MCF 10A (cell line): ENCODE measurements at regions not wholly inside any gene's neighbourhood (a gene's known extent, or its start where the extent isn't known, plus 50 kb on each side); places are given as distances from the start of the nearest gene placed in this dataset.

Experiments
- BruUV-seq: library from RNA; stranded (reverse); fragments of 400-500 nt; replicated peaks from 2 replicates; lab custom pipeline; 2021; lab: Mats Ljungman, UMichigan
- CTCF ChIA-PET: fragments of 300-600 bp; sonication (Branson Sonifier 250); formaldehyde crosslinking; extraction: SDS; loops from one replicate; lab custom pipeline; 2021; ENCODE audit warnings: antibody characterized with exemption, inconsistent platforms; lab: Yijun Ruan, JAX
- POLR2A ChIA-PET: fragments of 300-600, 350-650 bp; sonication (Branson Sonifier 250); formaldehyde crosslinking; extraction: SDS; loops from one replicate; lab custom pipeline; 2020; ENCODE audit warnings: antibody characterized with exemption, inconsistent platforms; lab: Yijun Ruan, JAX
- DNase-seq: peaks from one replicate; pipeline ENCODE4 v3.0.0-alpha.2; 2018; ENCODE audit not compliant: unreplicated experiment
- H3K27ac Mint-ChIP-seq: one replicate; pipeline ENCODE4 v1.8.0; 2022; ENCODE audit warnings: mild to moderate bottlenecking, low read depth, mixed read lengths; ENCODE audit not compliant: unreplicated experiment
- H3K27me3 Mint-ChIP-seq: one replicate; pipeline ENCODE4 v1.8.0; 2022; ENCODE audit warnings: mixed read lengths; ENCODE audit not compliant: insufficient read depth, unreplicated experiment
- H3K36me3 Mint-ChIP-seq: one replicate; pipeline ENCODE4 v1.8.0; 2022; ENCODE audit warnings: mild to moderate bottlenecking, moderate library complexity, mixed read lengths; ENCODE audit not compliant: insufficient read depth, unreplicated experiment
- H3K4me1 Mint-ChIP-seq: one replicate; pipeline ENCODE4 v1.8.0; 2022; ENCODE audit warnings: mixed read lengths; ENCODE audit not compliant: insufficient read depth, unreplicated experiment
- H3K4me3 Mint-ChIP-seq: one replicate; pipeline ENCODE4 v1.8.0; 2022; ENCODE audit warnings: mild to moderate bottlenecking, moderate library complexity, mixed read lengths; ENCODE audit not compliant: unreplicated experiment
- H3K9me3 Mint-ChIP-seq: one replicate; pipeline ENCODE4 v1.8.0; 2022; ENCODE audit warnings: mixed read lengths; ENCODE audit not compliant: unreplicated experiment
- intact Hi-C: fragments of 100-400 bp; cut with micrococcal nuclease; formaldehyde crosslinking; loops from 2 replicates; pipeline ENCODE4 v1.14.1; 2022
- TF ChIP-seq, protein P1 (sequence below): fragments of 200-600 bp; IDR thresholded peaks from one replicate; pipeline ENCODE4 v1.8.0; 2022; ENCODE audit warnings: antibody characterized with exemption, mild to moderate bottlenecking; ENCODE audit not compliant: unreplicated experiment

DNA sequence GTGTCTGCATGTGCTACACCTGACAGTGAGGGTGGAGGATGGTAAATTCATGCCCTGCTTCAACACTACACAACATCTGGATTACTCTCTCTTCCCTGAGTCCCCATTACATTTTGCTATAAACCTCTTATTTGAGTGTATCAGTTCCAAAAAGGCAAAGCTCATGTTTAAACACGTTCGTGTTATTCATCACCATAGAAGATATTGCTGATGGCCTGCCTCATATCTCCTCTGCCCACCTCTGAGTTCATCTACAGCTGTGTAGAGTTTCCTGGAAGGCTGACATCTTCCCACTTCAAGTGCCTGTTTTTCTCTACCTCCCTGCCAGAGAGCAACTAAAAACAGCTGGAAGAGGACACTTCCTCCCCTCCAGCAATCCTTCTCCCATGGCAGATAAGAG is 433.2 kb downstream of the ISL1 start:
- no peak overlapping the region for H3K27ac Mint-ChIP-seq
- POLR2A ChIA-PET = interaction anchor here (0.9 to 2.2 kb wide), 2 partner anchors 13 to 433 kb away, joined by 3 to 10 read pairs; partner anchors contain the start of gene ISL1
- intact Hi-C loops = no loop called here
- no TSS peak for BruUV-seq
- H3K4me3 Mint-ChIP-seq = no peak overlapping the region
- no peaks in the 10 kb centered on the region for H3K36me3 Mint-ChIP-seq
- CTCF ChIA-PET = interaction anchor here (0.6 to 2.0 kb wide), 2 partner anchors 11 to 402 kb away, joined by 3 to 4 read pairs; no protein-coding TSS in a partner anchor
- H3K27me3 Mint-ChIP-seq = no peaks in the 10 kb centered on the region
- peaks cover 7% of the 10 kb centered on the region for H3K9me3 Mint-ChIP-seq
- DNase-seq = no peak
- peaks cover 27% of the 10 kb centered on the region for H3K4me1 Mint-ChIP-seq
- TF ChIP-seq, protein P1, sequence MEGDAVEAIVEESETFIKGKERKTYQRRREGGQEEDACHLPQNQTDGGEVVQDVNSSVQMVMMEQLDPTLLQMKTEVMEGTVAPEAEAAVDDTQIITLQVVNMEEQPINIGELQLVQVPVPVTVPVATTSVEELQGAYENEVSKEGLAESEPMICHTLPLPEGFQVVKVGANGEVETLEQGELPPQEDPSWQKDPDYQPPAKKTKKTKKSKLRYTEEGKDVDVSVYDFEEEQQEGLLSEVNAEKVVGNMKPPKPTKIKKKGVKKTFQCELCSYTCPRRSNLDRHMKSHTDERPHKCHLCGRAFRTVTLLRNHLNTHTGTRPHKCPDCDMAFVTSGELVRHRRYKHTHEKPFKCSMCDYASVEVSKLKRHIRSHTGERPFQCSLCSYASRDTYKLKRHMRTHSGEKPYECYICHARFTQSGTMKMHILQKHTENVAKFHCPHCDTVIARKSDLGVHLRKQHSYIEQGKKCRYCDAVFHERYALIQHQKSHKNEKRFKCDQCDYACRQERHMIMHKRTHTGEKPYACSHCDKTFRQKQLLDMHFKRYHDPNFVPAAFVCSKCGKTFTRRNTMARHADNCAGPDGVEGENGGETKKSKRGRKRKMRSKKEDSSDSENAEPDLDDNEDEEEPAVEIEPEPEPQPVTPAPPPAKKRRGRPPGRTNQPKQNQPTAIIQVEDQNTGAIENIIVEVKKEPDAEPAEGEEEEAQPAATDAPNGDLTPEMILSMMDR = no peak

DNA sequence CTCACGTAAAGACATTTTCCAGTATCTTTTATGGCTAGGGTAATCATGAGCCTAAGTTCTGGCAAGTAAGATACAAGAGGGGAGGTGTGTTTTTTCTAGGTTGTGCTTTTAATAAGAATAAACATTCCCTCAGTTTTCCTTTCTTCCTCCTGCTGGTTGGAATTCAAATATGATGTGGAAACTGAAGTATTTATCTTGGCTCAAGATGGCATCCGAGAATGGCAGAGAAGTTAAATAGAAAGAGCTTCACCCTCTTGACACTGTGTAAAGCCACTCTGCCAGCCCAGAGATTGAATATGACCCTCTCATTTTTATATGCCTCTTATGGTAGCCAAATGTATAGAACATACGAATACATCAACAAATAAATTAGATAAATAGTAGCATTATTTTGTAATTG is 438.4 kb downstream of the ISL1 start:
- ChIA-PET CTCF (no interaction called here), POLR2A (no interaction called here)
- intact Hi-C loops = no loop called here
- H3K27ac Mint-ChIP-seq = no peak overlapping the region
- H3K4me1 Mint-ChIP-seq = peaks cover 9% of the 10 kb centered on the region
- H3K27me3 Mint-ChIP-seq = no peaks in the 10 kb centered on the region
- TF ChIP-seq, protein P1 = no peak
- no peak for DNase-seq
- no peak overlapping the region for H3K4me3 Mint-ChIP-seq
- H3K9me3 Mint-ChIP-seq = peaks cover 7% of the 10 kb centered on the region
- H3K36me3 Mint-ChIP-seq = no peaks in the 10 kb centered on the region
- BruUV-seq = no TSS peak

DNA sequence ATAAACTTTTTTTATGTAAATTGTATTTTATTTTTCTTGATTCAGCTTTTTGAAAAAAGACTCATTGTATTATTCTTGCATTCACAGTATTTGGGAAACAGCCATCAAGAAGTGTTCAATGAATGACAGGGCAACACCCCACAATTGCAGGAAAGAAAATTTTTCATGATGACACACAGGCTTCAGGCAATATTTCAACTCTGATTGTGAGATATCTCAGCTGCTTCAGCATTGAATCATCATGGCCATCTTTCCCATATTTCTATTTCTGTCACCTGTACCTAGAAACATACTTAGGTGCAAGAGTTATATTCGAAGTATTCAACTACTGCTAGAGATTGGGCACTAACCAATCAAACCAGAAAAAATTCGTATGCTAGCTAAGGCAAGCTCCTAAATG is 446.0 kb downstream of the ISL1 start:
- H3K4me1 Mint-ChIP-seq = peaks cover 23% of the 10 kb centered on the region
- no peaks in the 10 kb centered on the region for H3K36me3 Mint-ChIP-seq
- ChIA-PET POLR2A (interaction anchor here (0.8 to 1.8 kb wide), 8 partner anchors 11 to 447 kb away, joined by 3 to 10 read pairs (median 4); no protein-coding TSS in a partner anchor), CTCF (no interaction called here)
- intact Hi-C loops = loop anchor here (5.0 kb wide), 1 partner anchor 733 kb away; no protein-coding TSS in a partner anchor
- TF ChIP-seq, protein P1 = no peak
- peak; percentile 77 for DNase-seq
- H3K4me3 Mint-ChIP-seq = peak overlapping the region; percentile 46
- H3K27me3 Mint-ChIP-seq = no peaks in the 10 kb centered on the region
- H3K9me3 Mint-ChIP-seq = no peaks in the 10 kb centered on the region
- BruUV-seq = no TSS peak
- peak overlapping the region; percentile 72 for H3K27ac Mint-ChIP-seq

DNA sequence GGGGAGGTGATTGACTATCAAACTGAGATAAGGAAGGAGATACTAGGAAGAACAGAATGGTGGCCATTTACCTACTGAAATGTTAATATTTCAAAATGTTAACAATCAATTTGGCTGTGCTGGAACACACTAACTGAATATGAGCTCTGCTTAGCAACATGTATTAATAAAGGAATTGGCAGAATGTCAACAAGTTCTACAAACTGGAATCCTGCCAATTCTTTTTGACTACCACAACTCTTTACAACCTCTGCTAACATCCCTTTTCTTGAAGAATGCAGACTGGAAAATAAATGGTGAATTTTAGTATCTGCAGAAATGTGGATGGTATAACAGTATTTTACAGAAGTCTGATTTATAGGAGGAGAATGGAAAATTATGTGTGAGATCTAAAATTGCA is 446.4 kb downstream of the ISL1 start:
- peak; percentile 55 for DNase-seq
- TF ChIP-seq, protein P1 = no peak
- no peaks in the 10 kb centered on the region for H3K36me3 Mint-ChIP-seq
- ChIA-PET POLR2A (interaction anchor here (1.2 to 1.8 kb wide), 7 partner anchors 12 to 448 kb away, joined by 3 to 10 read pairs (median 4); no protein-coding TSS in a partner anchor), CTCF (interaction anchor here (0.6 kb wide), 1 partner anchor 101 kb away, joined by 3 read pairs; no protein-coding TSS in a partner anchor)
- H3K27me3 Mint-ChIP-seq = no peaks in the 10 kb centered on the region
- peak overlapping the region; percentile 46 for H3K4me3 Mint-ChIP-seq
- H3K4me1 Mint-ChIP-seq = peaks cover 23% of the 10 kb centered on the region
- BruUV-seq = no TSS peak
- intact Hi-C loops = loop anchor here (5.0 kb wide), 1 partner anchor 733 kb away; no protein-coding TSS in a partner anchor
- H3K27ac Mint-ChIP-seq = peak overlapping the region; percentile 72
- H3K9me3 Mint-ChIP-seq = no peaks in the 10 kb centered on the region
